ENCODE measurements at regions not wholly inside any gene's neighbourhood (a gene's known extent, or its start where the extent isn't known, plus 50 kb on each side); places are given as distances from the start of the nearest gene placed in this dataset.
"Not testable (repeated sequence)": the region's sequence is repeated elsewhere in the genome, so short reads cannot be mapped to it uniquely, and the experiment has no call there.

GRCh38 chr5:92559331-92559730, 1021.7 kb downstream of the NR2F1-AS1 start:
- no peak for DNase-seq (ENCODE audit: low read depth, low spot score)
- in situ Hi-C loops (cut with HindIII; ENCODE audit: low pct_unique_long_range_greater_than_20kb, low sequenced_read_pairs), result no loop called here

GRCh38 chr5:92556747-92557146, 1024.3 kb downstream of the NR2F1-AS1 start:
- in situ Hi-C loops (cut with HindIII; ENCODE audit: low pct_unique_long_range_greater_than_20kb, low sequenced_read_pairs), result no loop called here
- DNase-seq (ENCODE audit: low read depth, low spot score), result no peak

GRCh38 chr5:92554447-92555085, 1026.5 kb downstream of the NR2F1-AS1 start:
- DNase-seq (ENCODE audit: low read depth, low spot score), result no peak
- in situ Hi-C loops (cut with HindIII; ENCODE audit: low pct_unique_long_range_greater_than_20kb, low sequenced_read_pairs), result no loop called here

- in situ Hi-C loops (cut with HindIII; ENCODE audit: low pct_unique_long_range_greater_than_20kb, low sequenced_read_pairs), result no loop called here
- no peak for DNase-seq (ENCODE audit: low read depth, low spot score)
These were observed 1027.7 kb downstream of the NR2F1-AS1 start for GRCh38 chr5:92553326-92553725.

GRCh38 chr5:92552206-92553160, 1028.5 kb downstream of the NR2F1-AS1 start:
- peak; percentile 84 for DNase-seq (ENCODE audit: low read depth, low spot score)
- in situ Hi-C loops (cut with HindIII; ENCODE audit: low pct_unique_long_range_greater_than_20kb, low sequenced_read_pairs), result no loop called here

GRCh38 chr5:92548346-92548745, 1032.7 kb downstream of the NR2F1-AS1 start:
- no peak for DNase-seq (ENCODE audit: low read depth, low spot score)

GRCh38 chr5:92544596-92544995, 1036.4 kb downstream of the NR2F1-AS1 start:
- in situ Hi-C loops (cut with HindIII; ENCODE audit: low pct_unique_long_range_greater_than_20kb, low sequenced_read_pairs), result no loop called here

More at GRCh38 chr5:92548346-92548745, 1032.7 kb downstream of the NR2F1-AS1 start:
- in situ Hi-C loops (cut with HindIII; ENCODE audit: low pct_unique_long_range_greater_than_20kb, low sequenced_read_pairs), result no loop called here

GRCh38 chr5:92544036-92544435, 1037.0 kb downstream of the NR2F1-AS1 start:
- DNase-seq (ENCODE audit: low read depth, low spot score), result no peak
- in situ Hi-C loops (cut with HindIII; ENCODE audit: low pct_unique_long_range_greater_than_20kb, low sequenced_read_pairs), result no loop called here

More at GRCh38 chr5:92544596-92544995, 1036.4 kb downstream of the NR2F1-AS1 start:
- no peak for DNase-seq (ENCODE audit: low read depth, low spot score)

GRCh38 chr5:92543201-92543600, 1037.8 kb downstream of the NR2F1-AS1 start:
- DNase-seq (ENCODE audit: low read depth, low spot score), result no peak
- in situ Hi-C loops (cut with HindIII; ENCODE audit: low pct_unique_long_range_greater_than_20kb, low sequenced_read_pairs), result no loop called here

- in situ Hi-C loops (cut with HindIII; ENCODE audit: low pct_unique_long_range_greater_than_20kb, low sequenced_read_pairs); DNase-seq (ENCODE audit: low read depth, low spot score): not testable (repeated sequence)
These were observed 1039.0 kb downstream of the NR2F1-AS1 start for GRCh38 chr5:92542017-92542416.

GRCh38 chr5:92527311-92528078, 1053.5 kb downstream of the NR2F1-AS1 start:
- DNase-seq (ENCODE audit: low read depth, low spot score), result no peak
- in situ Hi-C loops (cut with HindIII; ENCODE audit: low pct_unique_long_range_greater_than_20kb, low sequenced_read_pairs), result no loop called here

GRCh38 chr5:92525131-92525530, 1055.9 kb downstream of the NR2F1-AS1 start:
- no peak for DNase-seq (ENCODE audit: low read depth, low spot score)
- in situ Hi-C loops (cut with HindIII; ENCODE audit: low pct_unique_long_range_greater_than_20kb, low sequenced_read_pairs), result no loop called here

GRCh38 chr5:92519811-92520632, 1061.0 kb downstream of the NR2F1-AS1 start:
- in situ Hi-C loops (cut with HindIII; ENCODE audit: low pct_unique_long_range_greater_than_20kb, low sequenced_read_pairs), result no loop called here
- no peak for DNase-seq (ENCODE audit: low read depth, low spot score)

GRCh38 chr5:92518318-92518904, 1062.6 kb downstream of the NR2F1-AS1 start:
- peak; percentile 56 for DNase-seq (ENCODE audit: low read depth, low spot score)
- in situ Hi-C loops (cut with HindIII; ENCODE audit: low pct_unique_long_range_greater_than_20kb, low sequenced_read_pairs), result no loop called here

GRCh38 chr5:92514896-92515295, 1066.1 kb downstream of the NR2F1-AS1 start:
- DNase-seq (ENCODE audit: low read depth, low spot score), result no peak
- in situ Hi-C loops (cut with HindIII; ENCODE audit: low pct_unique_long_range_greater_than_20kb, low sequenced_read_pairs), result no loop called here

- DNase-seq (ENCODE audit: low read depth, low spot score), result no peak
- in situ Hi-C loops (cut with HindIII; ENCODE audit: low pct_unique_long_range_greater_than_20kb, low sequenced_read_pairs), result no loop called here
These were observed 1068.0 kb downstream of the NR2F1-AS1 start for GRCh38 chr5:92513067-92513466.

- in situ Hi-C loops (cut with HindIII; ENCODE audit: low pct_unique_long_range_greater_than_20kb, low sequenced_read_pairs), result no loop called here
- DNase-seq (ENCODE audit: low read depth, low spot score), result no peak
These were observed 1072.7 kb downstream of the NR2F1-AS1 start for GRCh38 chr5:92508271-92508670.
